GM18520 (cell line): ENCODE measurements at regions not wholly inside any gene's neighbourhood (a gene's known extent, or its start where the extent isn't known, plus 50 kb on each side); places are given as distances from the start of the nearest gene placed in this dataset.

Experiments used
- ATAC-seq: cut with Tn5 transposase; IDR thresholded peaks from one replicate; pipeline ENCODE4 v1.9.1; 2021; ENCODE audit not compliant: unreplicated experiment

DNA sequence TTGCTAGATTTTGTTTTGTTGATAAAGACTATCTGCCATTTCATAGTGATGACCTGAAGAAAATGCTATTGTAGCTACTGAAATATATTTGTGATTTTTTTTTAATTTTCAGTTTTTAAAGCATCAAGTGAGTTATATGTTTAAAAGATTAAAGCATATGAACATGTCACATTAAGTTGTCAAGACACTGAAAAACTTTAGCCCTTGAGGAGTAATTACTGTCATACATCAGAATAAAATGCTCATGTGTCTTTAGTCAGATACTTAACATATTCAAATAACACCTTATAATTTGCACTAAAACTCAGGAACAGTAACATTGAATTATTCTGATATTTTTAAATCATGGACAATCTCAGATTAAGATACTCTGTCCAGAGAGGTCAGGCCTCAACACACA, 108.1 kb upstream of the ATXN7L3B start:
- ATAC-seq: no peak

DNA sequence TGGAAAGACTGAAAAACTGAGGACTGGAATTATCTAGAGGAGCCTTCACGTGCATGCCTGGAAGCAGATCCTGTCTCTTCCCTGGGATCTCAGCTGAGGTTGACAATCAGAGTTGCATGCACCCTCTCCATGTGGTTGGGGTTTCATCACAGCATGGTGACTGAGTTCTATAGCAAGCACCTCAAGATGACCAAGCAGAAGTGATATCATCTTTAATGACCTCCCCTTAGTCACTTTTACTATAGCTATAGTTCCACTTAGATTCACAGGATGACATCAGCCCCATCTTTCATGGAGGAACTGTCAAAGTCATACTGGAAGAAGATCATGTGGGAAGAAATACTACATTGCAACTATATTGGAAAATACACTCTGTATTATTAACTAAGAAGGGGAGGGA, 105.8 kb upstream of the ATXN7L3B start:
- no peak for ATAC-seq

DNA sequence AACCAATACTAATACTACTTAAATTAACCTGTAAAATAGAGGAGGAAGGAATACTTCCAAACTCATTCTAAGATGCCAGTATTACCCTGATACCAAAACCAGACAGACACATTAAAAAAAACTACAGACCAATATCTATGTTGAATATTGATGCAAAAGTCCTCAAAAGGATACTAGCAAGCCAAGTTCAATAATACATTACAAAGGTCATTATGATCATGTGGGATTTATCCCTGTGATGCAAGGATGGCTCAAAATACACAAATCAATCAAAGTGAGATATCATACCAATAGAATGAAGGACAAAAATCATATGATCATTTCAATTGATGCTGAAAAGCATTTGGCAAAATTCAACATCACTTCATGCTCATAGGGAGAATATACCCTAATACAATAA, 97.2 kb upstream of the ATXN7L3B start:
- ATAC-seq: no peak

DNA sequence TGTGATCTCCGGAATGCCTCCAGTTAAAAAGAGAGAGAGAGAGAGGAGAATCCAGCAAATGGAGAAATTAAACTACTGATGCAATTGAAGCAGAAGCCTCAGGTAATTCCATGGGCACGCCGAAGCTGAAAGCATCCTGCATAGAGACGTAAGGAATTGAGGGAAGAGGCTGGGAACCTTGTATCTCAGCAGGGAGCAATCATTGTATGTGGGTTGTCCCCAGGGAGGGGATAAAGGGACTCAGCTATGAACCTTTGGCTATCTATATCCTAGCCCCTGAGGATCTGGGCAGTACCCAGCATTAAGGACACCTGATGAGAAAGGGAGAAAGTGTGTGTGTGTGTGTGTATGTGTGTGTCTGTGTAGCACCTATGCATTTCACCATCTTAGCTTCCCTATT, 95.8 kb upstream of the ATXN7L3B start:
- ATAC-seq: no peak

DNA sequence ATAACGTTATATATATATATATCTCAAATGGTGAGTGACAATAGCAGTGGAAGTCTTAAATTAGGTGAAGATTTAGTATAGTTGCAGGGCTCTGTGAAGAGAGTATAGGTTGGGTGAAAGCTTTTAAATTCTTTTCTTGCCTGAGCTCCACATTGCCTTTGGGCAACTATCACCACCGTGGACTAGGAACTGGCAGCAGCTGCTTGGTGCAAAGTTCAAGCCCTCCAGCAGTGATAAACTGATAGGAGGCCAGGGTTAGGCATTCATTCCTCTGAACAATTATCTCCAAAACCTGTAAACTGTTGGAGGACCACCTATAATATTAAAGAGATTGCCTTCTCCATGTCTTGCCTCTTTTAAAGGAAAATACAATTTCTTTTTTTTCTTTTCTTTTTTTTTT, 91.2 kb upstream of the ATXN7L3B start:
- ATAC-seq: no peak

DNA sequence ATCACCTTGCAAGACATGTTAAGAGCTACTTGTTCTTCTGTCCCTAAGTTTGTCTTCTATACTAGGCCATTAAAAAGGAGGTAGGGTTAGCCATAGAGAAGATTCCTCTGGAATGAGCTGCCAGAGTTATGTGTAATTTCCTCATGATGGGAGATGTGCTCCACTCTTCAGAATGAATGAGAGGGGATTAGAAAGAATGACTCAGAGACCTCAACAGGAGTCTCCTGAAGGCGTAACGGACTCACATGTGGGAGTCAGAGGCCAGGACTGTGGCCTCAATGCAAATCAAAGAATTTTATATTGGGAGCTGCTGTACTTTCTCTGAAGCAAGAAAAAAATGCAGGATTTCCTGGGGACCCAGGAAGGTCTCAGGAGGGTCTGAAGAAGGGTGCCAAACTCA, 87.8 kb upstream of the ATXN7L3B start:
- no peak for ATAC-seq

DNA sequence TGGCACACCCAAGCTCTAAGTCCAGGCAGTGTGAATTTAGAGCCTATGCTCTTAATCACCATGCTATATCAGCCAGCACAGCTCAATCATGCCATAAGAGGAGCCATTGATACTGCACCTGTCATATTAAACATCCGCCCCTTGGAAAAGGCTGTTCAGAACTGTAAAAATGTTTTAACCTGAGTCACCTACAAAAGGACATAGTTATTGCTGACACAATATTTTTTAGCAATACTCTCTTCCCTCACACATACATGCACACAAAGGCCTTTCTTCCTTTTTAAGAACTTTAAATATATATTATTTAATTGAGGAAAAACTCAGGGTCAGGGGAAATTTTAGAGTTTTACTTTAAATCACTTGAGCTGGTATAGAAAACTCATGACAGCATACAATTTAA, 83.5 kb upstream of the ATXN7L3B start:
- no peak for ATAC-seq

DNA sequence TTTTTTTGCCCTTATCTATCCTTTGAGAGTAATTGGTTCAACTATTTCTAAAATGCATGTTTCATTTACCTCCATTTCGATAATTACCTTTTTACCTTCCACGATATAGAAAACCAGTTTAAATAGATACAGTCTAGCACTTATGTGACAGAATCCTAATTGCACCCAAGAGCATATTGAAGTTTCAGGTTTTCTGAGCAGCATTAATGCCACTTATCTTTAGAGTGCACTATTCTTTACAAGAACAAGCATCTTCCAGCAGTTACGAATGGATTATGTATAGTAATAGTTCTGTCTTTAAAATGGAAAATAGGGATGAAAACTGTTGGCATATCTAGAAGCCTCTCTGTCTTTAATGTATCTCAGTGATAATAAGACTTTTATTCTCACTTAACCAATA, 82.2 kb upstream of the ATXN7L3B start:
- ATAC-seq: no peak

DNA sequence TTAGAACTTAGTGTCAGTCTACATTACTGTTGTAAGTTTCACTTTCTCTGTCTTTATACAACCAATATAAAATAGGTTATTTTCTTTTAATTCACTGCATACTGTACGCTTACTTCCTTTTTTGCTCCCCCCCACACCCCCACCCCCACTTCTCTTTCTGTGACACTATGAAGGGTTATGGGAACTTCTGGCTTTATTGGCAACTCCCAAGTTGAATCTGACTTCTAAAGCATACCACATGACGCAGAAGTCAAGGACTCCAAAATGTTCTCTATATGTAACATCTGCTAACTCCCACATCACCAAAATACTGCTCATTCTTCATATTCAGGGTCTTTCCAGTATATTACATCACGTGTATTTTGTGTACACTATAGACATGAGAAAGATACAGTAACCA, 81.2 kb upstream of the ATXN7L3B start:
- no peak for ATAC-seq

DNA sequence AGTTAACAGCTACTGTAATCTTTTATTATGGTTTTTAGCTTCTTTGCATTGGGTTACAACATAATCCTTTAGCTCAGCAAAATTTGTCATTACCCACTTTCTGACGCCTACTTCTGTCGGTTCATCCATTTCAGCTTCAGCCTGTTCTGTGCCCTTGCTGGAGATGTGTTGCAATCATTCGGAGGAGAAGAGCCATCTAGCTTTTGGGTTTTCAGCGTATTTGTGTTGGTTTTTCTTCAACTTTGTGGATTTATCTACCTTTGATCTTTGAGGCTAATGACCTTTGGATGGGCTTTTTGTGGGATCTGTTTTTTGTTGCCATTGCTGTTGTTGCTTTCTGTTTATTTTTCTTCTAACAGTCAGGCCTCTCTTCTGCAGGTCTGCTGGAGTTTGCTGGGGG, 69.2 kb upstream of the ATXN7L3B start:
- no peak for ATAC-seq

DNA sequence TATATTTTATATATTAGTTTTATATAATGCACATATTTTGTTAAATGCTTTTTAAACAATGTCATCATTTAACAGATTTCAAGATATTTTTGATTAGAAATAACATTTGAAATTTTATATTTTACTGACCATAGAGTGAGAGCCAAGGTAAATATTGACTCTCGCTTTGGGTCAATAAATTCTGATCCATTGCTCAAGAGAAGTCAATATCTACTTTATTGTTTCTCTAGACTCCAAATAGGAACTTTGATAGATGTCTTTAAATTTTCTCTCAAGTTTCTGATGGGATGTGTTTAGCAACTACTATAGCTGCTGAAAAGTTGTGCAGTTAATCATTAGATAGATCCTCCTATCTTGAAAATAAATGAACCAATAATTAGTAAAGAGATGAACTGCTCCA, 61.4 kb upstream of the ATXN7L3B start:
- ATAC-seq: no peak

DNA sequence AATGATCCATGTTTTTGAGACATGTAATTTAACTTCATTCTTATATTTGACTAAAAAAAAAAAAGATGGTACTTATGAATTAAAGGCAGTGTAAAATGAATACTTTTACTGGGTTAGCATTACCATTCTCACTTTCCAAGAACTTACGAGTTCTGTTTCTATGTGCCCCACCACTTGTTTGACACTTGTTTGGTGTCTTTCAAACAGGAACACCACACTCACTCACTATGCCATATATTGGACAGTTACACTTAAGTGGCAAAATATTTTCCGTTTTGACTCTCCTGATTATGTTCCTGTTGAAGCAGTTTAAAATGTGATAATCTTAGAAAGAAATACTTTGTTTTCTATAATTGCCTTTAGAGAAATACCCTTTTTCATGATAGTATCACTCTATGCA, 56.6 kb upstream of the ATXN7L3B start:
- ATAC-seq: no peak

DNA sequence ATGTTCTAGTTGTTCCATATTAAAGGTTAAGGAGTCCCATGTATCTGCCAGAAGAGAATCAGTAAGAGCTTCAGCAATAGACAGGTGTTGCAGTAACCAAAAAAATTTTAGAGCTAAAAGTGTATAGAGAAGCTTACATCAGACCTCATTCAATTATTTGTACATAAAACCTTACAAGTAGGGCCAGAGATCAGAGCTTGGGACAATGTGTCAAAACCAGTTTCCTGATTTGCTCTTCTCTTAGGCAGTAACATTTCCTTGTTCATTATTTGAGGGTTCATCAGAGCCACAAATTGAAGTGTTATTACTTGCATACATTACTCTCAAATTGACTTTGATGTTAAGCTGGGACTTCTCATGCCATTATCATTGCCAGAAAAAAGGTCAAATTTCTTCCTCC, 55.5 kb upstream of the ATXN7L3B start:
- no peak for ATAC-seq

DNA sequence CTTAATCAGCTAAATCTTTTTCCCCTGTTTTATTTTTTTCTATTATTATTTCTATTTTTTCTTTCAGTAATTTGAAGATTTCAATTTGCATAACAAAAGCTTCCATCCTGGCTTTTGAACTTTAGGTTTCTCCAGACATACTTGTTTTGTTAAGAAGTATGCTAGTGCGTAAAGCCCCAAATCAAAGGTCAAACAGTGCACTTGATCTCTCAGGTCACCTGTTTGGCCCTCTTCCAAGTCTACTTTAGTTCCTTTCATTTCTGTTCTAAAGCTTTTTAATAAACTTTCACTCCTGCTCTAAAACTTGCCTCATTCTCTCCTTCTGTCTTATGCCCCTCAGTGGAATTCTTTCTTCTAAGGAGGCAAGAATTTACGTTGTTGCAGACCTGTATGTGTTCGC, 54.6 kb upstream of the ATXN7L3B start:
- no peak for ATAC-seq
